HPDE6-E6E7 (cell line): ENCODE measurements at regions not wholly inside any gene's neighbourhood (a gene's known extent, or its start where the extent isn't known, plus 50 kb on each side); places are given as distances from the start of the nearest gene placed in this dataset.
A peak's percentile ranks its signal among the peaks of the same experiment; 100 is the strongest.

Experiments
- DNase-seq: peaks from one replicate; pipeline ENCODE4 v3.0.0; 2011; ENCODE audit warnings: missing footprints; ENCODE audit errors: extremely low spot score

DNA sequence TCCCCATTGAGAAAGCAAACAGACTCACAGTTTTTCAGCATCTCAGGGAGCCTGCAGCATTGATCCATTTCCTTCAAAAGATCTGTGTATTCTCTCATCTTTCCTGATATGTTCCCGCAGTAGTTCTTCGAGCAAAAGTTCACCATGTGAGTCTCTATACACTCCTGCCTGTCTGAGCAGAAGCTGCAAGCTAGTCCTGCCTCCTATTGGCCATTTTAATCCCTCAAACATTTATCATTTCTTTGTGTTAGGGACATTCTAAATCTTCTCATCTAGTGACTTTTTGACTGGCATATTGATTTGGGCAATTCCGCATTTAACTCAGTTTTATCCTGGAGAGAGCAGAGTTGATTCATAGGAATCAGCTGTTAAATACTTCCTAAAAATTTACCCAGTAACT is 660.4 kb upstream of the KLF12 start:
- no peak for DNase-seq

- no peak for DNase-seq
These were observed 659.9 kb upstream of the KLF12 start for GRCh38 chr13:74794147-74794546.

DNA sequence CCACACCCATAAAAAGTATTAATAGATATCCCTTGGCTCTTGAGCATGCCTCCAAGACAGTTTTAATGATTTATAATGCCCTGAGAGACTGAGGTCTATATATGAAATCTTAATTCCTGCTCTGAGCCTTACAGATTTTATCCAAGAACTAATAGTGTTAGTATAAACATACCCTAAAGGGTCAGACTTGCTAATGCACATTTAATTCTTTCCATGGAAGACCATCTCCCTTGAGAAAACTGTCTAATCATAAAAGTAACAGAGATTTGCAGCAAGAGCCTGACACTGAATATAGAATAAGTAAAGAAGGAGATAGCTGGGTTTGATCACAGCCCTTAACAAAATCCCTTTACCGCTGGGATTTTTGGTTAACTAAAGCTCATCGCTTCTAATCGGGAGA is 650.8 kb upstream of the KLF12 start:
- no peak for DNase-seq

GRCh38 chr13:74778946-74779345 is 644.7 kb upstream of the KLF12 start:
- no peak for DNase-seq

DNA sequence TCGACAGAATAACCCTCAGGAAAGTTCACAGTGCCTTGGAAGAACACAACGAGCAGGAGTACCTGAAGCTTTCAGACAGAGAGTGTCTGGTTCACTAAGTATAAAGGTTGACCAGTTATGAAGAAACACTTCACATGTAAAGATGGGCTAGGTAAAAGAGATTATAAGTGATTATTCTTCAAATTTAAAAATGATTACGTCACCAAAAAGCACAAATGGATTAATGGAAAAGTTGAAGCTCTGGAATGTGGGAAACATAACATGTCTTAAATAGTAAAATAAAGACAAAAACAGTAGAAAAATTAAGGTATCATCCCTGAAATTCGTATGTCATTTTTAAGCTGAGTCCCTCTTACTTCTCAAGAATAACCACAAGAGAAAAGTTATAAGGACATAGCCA is 643.9 kb upstream of the KLF12 start:
- no peak for DNase-seq

- no peak for DNase-seq
These were observed 640.1 kb upstream of the KLF12 start for GRCh38 chr13:74774264-74774663.

DNA sequence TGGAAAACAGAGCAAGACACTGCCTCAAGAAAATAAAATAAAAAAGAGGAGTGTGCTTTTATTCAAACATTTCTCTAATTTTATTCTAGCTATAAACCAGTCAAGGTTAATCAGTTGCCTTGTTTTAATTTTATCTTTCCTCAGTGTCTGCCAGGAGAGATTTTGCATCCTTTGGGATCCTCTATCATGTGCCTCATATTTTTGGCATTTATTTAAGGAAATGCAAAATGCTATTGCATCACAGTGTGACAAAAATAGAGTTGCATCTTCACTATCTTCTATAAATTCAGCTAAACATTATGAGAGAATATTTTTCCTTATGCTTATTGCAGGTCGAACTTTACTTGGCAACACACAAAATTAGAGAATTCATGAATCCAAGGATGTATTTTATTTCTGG is 639.0 kb upstream of the KLF12 start:
- no peak for DNase-seq

GRCh38 chr13:74771964-74772363 is 637.8 kb upstream of the KLF12 start:
- DNase-seq, result peak; percentile 10

DNA sequence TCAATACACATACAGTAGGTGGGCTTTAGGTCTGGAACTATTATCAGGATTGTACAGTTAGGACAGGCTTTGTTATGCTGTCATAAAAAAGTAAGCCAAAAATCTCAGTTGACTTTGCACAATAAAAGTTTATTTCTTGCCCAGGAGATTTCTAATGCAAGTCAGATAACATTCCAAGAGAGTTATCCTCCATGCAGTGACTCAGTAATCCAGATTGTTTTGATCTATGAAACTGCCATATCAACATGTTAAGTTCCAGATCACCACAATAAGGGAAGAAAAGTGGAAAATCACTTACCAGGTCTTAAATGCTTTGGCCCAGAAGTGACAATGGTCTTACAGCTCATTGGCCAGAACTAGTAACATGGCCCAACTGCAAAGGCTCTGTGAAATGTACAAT is 636.2 kb upstream of the KLF12 start:
- DNase-seq, result no peak

GRCh38 chr13:74769333-74769732 is 635.1 kb upstream of the KLF12 start:
- DNase-seq, result no peak

GRCh38 chr13:74768521-74769085 is 634.4 kb upstream of the KLF12 start:
- no peak for DNase-seq

- DNase-seq, result no peak
These were observed 632.8 kb upstream of the KLF12 start for GRCh38 chr13:74767050-74767449.

- DNase-seq, result no peak
These were observed 631.8 kb upstream of the KLF12 start for GRCh38 chr13:74765955-74766354.

DNA sequence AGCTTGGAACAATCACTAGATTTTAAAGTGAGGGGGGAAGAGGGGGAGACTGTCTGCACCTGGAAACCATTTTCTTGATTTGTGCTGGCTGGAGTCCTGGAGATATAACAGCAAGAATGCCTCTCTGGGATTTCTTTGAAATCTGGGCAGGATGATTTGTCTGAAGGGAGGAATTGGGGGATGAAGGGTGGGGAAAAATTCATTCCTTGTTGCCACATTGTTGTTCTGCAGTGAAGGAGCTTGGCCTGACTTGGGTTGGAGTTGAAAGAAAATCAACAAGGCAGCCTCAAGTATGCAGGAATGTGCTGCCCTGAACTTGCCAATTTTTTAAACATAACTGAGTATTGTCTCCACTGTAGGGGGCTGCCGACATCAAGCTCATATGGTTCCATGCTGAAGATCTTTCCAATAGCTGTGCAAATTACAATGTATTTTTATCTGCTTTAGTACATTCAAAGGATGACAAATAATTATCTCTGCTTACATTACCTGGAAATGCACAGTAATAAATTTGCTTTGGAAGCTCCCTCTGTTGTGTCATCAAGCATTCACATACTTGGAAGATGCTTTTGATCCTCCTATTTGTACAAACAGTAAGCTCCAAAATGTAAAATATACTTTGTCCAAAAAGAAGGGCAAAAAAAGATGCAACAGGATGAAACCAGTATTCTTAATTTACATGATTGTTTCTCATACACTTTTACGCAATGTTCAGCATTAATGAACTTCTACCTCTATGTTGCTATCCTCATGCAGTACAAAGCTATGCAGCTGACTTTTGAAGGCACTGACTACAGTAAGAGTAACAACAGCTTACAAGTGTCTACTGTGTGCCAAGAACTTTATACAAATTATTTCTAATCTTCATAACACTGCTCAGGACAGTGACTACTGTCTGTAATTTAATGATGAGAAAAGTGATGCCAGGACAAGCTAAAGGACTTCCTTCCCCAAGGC is 627.9 kb upstream of the KLF12 start:
- no peak for DNase-seq

DNA sequence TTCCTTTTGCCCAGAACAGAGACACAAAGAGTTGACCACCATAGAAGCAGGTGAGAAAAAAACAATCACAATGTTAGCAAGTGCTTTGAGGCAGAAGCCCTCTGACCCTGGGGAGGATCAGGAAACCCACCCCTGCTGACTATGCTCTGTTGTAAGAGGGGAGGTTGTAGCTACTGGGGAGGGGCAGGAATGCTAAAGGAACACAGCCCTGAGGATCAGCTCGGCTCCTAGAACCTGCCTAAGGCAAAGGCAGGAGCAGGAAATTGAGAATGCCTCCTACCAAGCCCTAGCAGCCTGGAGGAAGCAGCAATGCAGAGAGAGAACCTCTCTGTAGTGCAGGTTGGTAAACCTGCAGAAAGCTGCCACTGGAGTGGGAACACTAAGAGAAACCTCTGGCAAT is 624.0 kb upstream of the KLF12 start:
- no peak for DNase-seq

DNA sequence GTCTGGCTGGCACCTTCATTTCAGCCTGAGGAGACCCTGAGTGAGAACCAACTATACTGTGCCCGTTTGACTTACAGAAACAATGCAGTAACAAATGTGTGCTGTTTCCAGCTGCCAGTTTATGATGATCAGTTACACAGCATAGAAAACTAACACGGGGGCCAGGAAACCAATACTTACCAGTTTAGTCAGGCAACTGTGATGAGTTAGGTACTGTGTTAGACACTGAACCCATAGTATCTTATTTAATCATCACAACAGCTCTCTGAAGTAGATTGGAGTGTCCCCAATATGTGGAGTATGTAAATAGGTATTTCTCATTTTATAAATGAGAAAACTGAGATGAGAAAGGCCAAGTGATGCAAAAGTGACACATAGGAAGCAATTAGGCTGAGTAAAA is 620.9 kb upstream of the KLF12 start:
- DNase-seq, result no peak

DNA sequence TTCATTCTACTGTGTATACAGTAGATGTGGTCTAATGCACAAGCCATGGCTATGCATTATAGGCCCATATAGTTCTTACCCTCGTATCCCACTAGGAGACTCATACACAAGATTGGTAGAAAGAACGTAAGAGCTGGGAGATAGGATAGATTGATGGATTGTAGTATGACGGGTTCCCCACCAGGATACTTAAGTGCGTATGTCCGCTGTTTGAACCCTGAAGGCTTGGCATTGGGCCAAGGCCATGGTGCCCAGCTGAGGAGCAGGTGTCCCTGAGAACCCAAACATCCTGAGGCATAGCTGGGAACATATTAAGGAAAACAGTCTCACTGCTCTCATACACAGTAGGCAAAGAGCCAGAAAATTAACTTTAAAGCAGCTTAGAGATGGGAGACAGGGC is 617.5 kb upstream of the KLF12 start:
- no peak for DNase-seq

GRCh38 chr13:74747186-74747955 is 613.2 kb upstream of the KLF12 start:
- DNase-seq, result no peak

DNA sequence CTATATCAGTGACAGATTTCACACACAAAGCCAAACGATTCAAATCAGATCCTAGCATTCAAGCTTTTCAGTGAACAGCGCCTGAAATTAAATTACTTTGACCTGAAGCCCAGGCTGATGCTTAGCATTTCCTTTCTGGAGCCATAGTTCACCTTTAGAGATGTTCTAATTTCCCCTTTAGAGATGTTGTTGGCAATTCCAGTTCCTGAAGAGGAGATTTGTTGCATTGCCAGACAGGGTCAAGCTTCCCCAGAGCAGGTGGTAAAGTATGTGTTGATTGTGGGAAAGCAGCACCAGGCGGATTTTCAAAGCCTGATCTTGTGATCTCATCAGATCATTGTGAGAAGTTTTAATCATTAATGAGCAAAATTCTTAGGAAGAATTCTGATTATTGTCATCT is 609.8 kb upstream of the KLF12 start:
- no peak for DNase-seq

DNA sequence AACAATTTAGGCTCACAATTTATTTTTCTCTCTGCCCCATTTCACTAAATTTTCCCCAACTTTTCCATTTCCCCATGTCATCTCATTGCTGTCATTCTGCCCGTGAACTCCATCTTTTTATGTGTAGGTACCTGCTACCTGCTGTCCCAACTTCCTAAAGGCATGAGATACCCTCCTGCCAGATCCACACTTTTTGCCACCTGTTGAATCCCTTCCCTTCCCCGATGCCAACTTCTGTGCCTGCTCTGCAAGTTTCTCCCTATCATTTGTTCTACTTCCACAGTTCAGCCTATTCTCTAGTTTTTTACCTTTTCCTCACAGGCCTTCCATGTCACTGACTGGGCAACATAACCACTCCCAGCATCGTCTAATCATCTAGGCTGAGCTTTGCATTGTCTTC is 607.5 kb upstream of the KLF12 start:
- DNase-seq, result no peak

DNA sequence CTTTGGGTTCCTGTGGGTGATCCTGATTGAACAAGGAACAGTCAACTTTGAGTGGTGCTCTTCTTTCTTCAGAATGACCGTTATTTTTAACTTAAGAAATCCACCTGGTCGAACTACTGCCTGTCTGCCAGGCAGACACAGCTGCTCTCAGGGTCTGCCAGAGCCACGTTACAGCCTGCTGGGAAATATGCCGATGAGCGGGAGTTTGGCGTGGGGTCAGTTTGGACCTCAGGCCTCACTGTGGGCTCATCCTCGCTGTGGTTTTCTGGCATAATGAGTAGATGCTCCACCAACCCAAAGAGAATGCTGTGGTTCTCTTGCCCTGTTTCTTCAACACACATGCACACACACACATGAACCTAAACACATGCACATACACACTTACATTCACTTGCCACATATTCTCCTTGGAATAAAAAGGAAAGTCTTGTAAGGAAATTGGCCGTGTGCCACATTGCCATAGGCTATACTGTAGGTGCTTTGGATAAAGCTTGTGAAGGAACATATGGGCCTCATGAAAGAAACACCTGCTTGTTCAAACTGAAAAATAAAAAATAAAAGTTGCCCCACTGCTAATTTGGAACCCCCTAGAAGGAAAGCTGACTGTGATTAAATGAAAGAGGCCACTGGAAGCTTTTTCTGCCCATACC is 598.7 kb upstream of the KLF12 start:
- no peak for DNase-seq

GRCh38 chr13:74731731-74732130 is 597.5 kb upstream of the KLF12 start:
- DNase-seq, result no peak
